Body of pancreas (tissue), 4 donors: ENCODE measurements at regions not wholly inside any gene's neighbourhood (a gene's known extent, or its start where the extent isn't known, plus 50 kb on each side); places are given as distances from the start of the nearest gene placed in this dataset.

Experiments used
- ATAC-seq: fragments of 150-250 bp; one replicate; pipeline ENCODE4 v1.9.1; 2016
- DNase-seq, 4 donors: peaks; one replicate each; pipeline ENCODE4 v3.0.0-alpha.2; 2019
- H3K27ac ChIP-seq, 4 donors: fragments of 200-600 bp; sonication (generic); 1 replicate in 3 of 4; 2 replicates in 1 of 4; pipeline versions ENCODE4 v1.5.1 to v1.6.1; 2016 to 2019; ENCODE audit warnings: mild to moderate bottlenecking in 1 of 4, mixed read lengths in 1 of 4, moderate library complexity in 1 of 4
- H3K27me3 ChIP-seq, 2 donors: fragments of 200-600 bp; sonication (generic); one replicate each; pipeline ENCODE4 v1.6.0; 2016; ENCODE audit warnings: mild to moderate bottlenecking in 1 of 2
- H3K36me3 ChIP-seq, 2 donors: fragments of 200-600 bp; sonication (generic); replicated peaks in 1 of 2; 2 replicates each; pipeline ENCODE4 v1.5.1; 2016; ENCODE audit warnings: low read depth in 2 of 2; ENCODE audit not compliant: insufficient read depth in 1 of 2
- H3K4me1 ChIP-seq: fragments of 200-600 bp; sonication (generic); one replicate; pipeline ENCODE4 v1.6.0; 2016
- H3K4me3 ChIP-seq, 2 donors: fragments of 200-600 bp; sonication (generic); 1 replicate in 1 of 2; 2 replicates in 1 of 2; pipeline ENCODE4 v1.5.1; 2016 to 2019
- H3K9me3 ChIP-seq, 3 donors: fragments of 200-600 bp; sonication (generic); 1 replicate in 2 of 3; 2 replicates in 1 of 3; pipeline ENCODE4 v1.5.1; 2016
- POLR2A ChIP-seq, 3 donors: fragments of 450-650 bp; IDR thresholded peaks; one replicate each; pipeline ENCODE4 v1.6.1; 2016; ENCODE audit warnings: antibody characterized with exemption in 3 of 3, mild to moderate bottlenecking in 2 of 3
- whole genome bisulfite sequencing, 2 donors: methylation state at CpG; one replicate each; pipeline ENCODE4 v1.1.5; 2017; 5-methylcytosine and 5-hydroxymethylcytosine counted together
- intact Hi-C: fragments of 100-400 bp; cut with DNase I; formaldehyde crosslinking; loops from one replicate; pipeline ENCODE4 v1.15.1; 2023
- TF ChIP-seq, protein P1 (sequence below), 7 experiments: fragments of 450-650 bp in 4 of 7; fragments of 200-600 bp in 3 of 7; sonication (generic) in 3 of 7; IDR thresholded peaks; one replicate each; pipeline ENCODE4 v1.5.1; 2016 to 2019; ENCODE audit warnings: antibody characterized with exemption in 7 of 7

DNA sequence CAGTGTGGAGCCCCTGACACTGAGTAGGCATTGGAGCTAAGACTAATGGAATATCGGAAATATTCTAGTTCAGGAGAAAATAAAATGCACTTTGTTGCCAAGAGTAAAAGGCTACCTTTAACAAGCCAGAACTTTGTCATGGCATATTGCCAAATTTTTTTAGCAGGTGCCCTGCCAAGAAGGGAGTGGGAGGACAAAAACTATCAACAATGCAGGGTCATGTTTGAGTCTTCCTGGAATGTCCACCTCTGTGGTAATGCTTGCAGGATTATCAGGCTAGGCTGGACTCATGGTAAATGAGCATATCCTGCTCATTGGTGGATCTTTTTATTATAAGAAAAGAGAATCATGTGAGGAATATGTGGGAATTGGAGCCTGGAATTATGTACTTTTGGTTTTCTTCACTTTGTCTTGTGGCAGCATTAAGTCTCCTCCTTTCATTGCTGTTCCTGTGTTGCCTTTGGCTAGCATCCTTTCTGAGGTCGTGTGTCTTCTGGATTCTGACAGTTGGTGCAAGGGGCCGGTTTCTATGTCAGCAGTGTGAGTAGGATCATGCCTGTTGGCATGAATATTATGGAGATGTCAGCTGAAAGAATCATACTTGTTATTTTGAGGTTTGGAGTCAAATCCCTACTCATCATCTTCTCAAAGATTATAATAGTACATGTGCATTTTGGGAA, 122.9 kb upstream of the SPRY2 start:
- ATAC-seq = no peak
- Histone ChIP-seq H3K27ac (no peak overlapping the region), H3K4me1 (peaks cover 6% of the 10 kb centered on the region), H3K36me3 (no peaks in the 10 kb centered on the region), H3K9me3 (no peaks in the 10 kb centered on the region), H3K27me3 (no peaks in the 10 kb centered on the region), H3K4me3 (no peak overlapping the region)
- intact Hi-C loops = no loop called here
- 48 to 66% methylated on average over 3 of the region's 3 CpGs for WGBS, 2 donors
- TF ChIP-seq, protein P1, sequence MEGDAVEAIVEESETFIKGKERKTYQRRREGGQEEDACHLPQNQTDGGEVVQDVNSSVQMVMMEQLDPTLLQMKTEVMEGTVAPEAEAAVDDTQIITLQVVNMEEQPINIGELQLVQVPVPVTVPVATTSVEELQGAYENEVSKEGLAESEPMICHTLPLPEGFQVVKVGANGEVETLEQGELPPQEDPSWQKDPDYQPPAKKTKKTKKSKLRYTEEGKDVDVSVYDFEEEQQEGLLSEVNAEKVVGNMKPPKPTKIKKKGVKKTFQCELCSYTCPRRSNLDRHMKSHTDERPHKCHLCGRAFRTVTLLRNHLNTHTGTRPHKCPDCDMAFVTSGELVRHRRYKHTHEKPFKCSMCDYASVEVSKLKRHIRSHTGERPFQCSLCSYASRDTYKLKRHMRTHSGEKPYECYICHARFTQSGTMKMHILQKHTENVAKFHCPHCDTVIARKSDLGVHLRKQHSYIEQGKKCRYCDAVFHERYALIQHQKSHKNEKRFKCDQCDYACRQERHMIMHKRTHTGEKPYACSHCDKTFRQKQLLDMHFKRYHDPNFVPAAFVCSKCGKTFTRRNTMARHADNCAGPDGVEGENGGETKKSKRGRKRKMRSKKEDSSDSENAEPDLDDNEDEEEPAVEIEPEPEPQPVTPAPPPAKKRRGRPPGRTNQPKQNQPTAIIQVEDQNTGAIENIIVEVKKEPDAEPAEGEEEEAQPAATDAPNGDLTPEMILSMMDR (IDR thresholded peaks at IDR 0.05) = no peak
- no peak for TF ChIP-seq POLR2A (IDR thresholded peaks at IDR 0.05)
- no peak for DNase-seq

DNA sequence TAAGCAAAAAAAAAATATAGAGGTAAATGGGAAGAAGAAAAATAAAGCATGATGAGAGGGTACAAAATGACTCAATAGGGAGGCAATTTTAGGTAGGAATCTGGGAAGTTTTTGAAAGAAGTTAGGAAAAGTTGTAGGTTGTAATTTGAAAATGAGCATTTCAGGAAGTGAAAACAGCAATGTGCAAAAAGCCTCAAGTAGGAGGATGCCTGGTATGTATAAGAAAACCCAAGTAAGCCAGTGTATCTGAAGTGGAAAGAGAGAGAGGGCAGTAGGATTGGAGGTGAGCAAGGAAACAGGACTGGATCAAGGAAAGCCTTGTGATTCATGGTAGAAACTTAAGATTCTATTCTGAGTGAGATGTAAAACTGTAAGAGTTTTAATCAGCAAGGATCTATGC, 121.6 kb upstream of the SPRY2 start:
- Histone ChIP-seq H3K36me3 (no peaks in the 10 kb centered on the region), H3K9me3 (no peaks in the 10 kb centered on the region), H3K27ac (no peak overlapping the region), H3K4me1 (peaks cover 6% of the 10 kb centered on the region), H3K27me3 (no peaks in the 10 kb centered on the region), H3K4me3 (no peak overlapping the region)
- TF ChIP-seq, protein P1 (IDR thresholded peaks at IDR 0.05) = no peak
- TF ChIP-seq POLR2A (IDR thresholded peaks at IDR 0.05) = no peak
- intact Hi-C loops = no loop called here
- no peak for ATAC-seq
- no peak for DNase-seq

GRCh38 chr13:80462037-80462436, 121.1 kb upstream of the SPRY2 start:
- no peak for ATAC-seq
- H3K27ac ChIP-seq = no peak overlapping the region
- no peak for TF ChIP-seq POLR2A (IDR thresholded peaks at IDR 0.05)
- TF ChIP-seq, protein P1 (IDR thresholded peaks at IDR 0.05) = no peak

GRCh38 chr13:80458543-80458942, 117.6 kb upstream of the SPRY2 start:
- no peak for DNase-seq
- ATAC-seq = no peak
- Histone ChIP-seq H3K4me1 (peaks cover 3% of the 10 kb centered on the region), H3K36me3 (no peaks in the 10 kb centered on the region), H3K27me3 (no peaks in the 10 kb centered on the region), H3K4me3 (no peak overlapping the region), H3K27ac (no peak overlapping the region), H3K9me3 (no peaks in the 10 kb centered on the region)
- WGBS, 2 donors = 40 to 48% methylated on average over 2 of the region's 2 CpGs
- TF ChIP-seq, protein P1 (IDR thresholded peaks at IDR 0.05) = no peak
- no peak for TF ChIP-seq POLR2A (IDR thresholded peaks at IDR 0.05)
- intact Hi-C loops = no loop called here

More at GRCh38 chr13:80462037-80462436, 121.1 kb upstream of the SPRY2 start:
- H3K27me3 ChIP-seq = no peaks in the 10 kb centered on the region
- no peak for DNase-seq
- no peaks in the 10 kb centered on the region for H3K9me3 ChIP-seq
- H3K4me3 ChIP-seq = no peak overlapping the region
- intact Hi-C loops = no loop called here
- peaks cover 6% of the 10 kb centered on the region for H3K4me1 ChIP-seq
- WGBS, 2 donors = 64 to 92% methylated on average over 1 of the region's 1 CpG
- H3K36me3 ChIP-seq = no peaks in the 10 kb centered on the region

- intact Hi-C loops = no loop called here
- DNase-seq = no peak
- Histone ChIP-seq H3K27ac (no peak overlapping the region), H3K27me3 (no peaks in the 10 kb centered on the region), H3K4me3 (no peak overlapping the region), H3K9me3 (no peaks in the 10 kb centered on the region), H3K36me3 (no peaks in the 10 kb centered on the region), H3K4me1 (no peaks in the 10 kb centered on the region)
- 67 to 79% methylated on average over 1 of the region's 1 CpG for WGBS, 2 donors
- TF ChIP-seq, protein P1 (IDR thresholded peaks at IDR 0.05) = no peak
- TF ChIP-seq POLR2A (IDR thresholded peaks at IDR 0.05) = no peak
- ATAC-seq = no peak
Measured at GRCh38 chr13:80454245-80454644, 113.3 kb upstream of the SPRY2 start.
